Activated naive CD8-positive, alpha-beta T cell treated with anti-CD3 and anti-CD28 coated beads, Interleukin-2, amount 10 ng/mL, durations not matched to agents 7 days and 5 days (primary cell): ENCODE measurements at regions not wholly inside any gene's neighbourhood (a gene's known extent, or its start where the extent isn't known, plus 50 kb on each side); places are given as distances from the start of the nearest gene placed in this dataset.
"Not testable (repeated sequence)": the region's sequence is repeated elsewhere in the genome, so short reads cannot be mapped to it uniquely, and the experiment has no call there.

Experiments used
- ATAC-seq: fragments of 150-1000 bp; cut with Tn5 transposase; one replicate; pipeline ENCODE4 v1.10.0; 2021; ENCODE audit warnings: low read depth, moderate library complexity
- POLR2A ChIA-PET: fragments of 350-600 bp; sonication (Branson Sonifier 250); formaldehyde crosslinking; loops from one replicate; lab custom pipeline; 2021; ENCODE audit warnings: antibody characterized with exemption; lab: Charles Lee
- DNase-seq: peaks from one replicate; pipeline ENCODE4 v3.0.0; 2021
- H3K27ac Mint-ChIP-seq: one replicate; pipeline ENCODE4 v1.8.0; 2022; ENCODE audit warnings: mild to moderate bottlenecking, mixed read lengths
- H3K27me3 Mint-ChIP-seq: one replicate; pipeline ENCODE4 v1.8.0; 2022; ENCODE audit warnings: mild to moderate bottlenecking, moderate library complexity, mixed read lengths
- H3K36me3 Mint-ChIP-seq: one replicate; pipeline ENCODE4 v1.8.0; 2021; ENCODE audit warnings: mild to moderate bottlenecking, mixed read lengths
- H3K4me1 Mint-ChIP-seq: one replicate; pipeline ENCODE4 v1.8.0; 2021; ENCODE audit warnings: mixed read lengths
- H3K4me3 Mint-ChIP-seq: one replicate; pipeline ENCODE4 v1.8.0; 2022; ENCODE audit warnings: mild to moderate bottlenecking, moderate library complexity, mixed read lengths
- H3K9me3 Mint-ChIP-seq: one replicate; pipeline ENCODE4 v1.8.0; 2021; ENCODE audit warnings: mixed read lengths

- POLR2A ChIA-PET = no interaction called here
- H3K9me3 Mint-ChIP-seq = peaks cover 4% of the 10 kb centered on the region
- no peaks in the 10 kb centered on the region for H3K27me3 Mint-ChIP-seq
- no peaks in the 10 kb centered on the region for H3K4me1 Mint-ChIP-seq
- H3K27ac Mint-ChIP-seq = no peak overlapping the region
- DNase-seq = no peak
- no peak overlapping the region for H3K4me3 Mint-ChIP-seq
- ATAC-seq = no peak
- H3K36me3 Mint-ChIP-seq = no peaks in the 10 kb centered on the region
Measured at GRCh38 chr10:105596749-105597148, 955.7 kb downstream of the SORCS3 start.

- no peak overlapping the region for H3K27ac Mint-ChIP-seq
- H3K4me3 Mint-ChIP-seq = no peak overlapping the region
- ATAC-seq (no peak), DNase-seq (no peak)
- no peaks in the 10 kb centered on the region for H3K27me3 Mint-ChIP-seq
- peaks cover 4% of the 10 kb centered on the region for H3K9me3 Mint-ChIP-seq
- POLR2A ChIA-PET = no interaction called here
- no peaks in the 10 kb centered on the region for H3K36me3 Mint-ChIP-seq
- H3K4me1 Mint-ChIP-seq = no peaks in the 10 kb centered on the region
Measured at GRCh38 chr10:105594296-105594695, 953.2 kb downstream of the SORCS3 start.

GRCh38 chr10:105592468-105592867, 951.4 kb downstream of the SORCS3 start:
- POLR2A ChIA-PET = no interaction called here
- Mint-ChIP-seq H3K36me3 (no peaks in the 10 kb centered on the region), H3K4me1 (no peaks in the 10 kb centered on the region), H3K9me3 (peaks cover 4% of the 10 kb centered on the region), H3K27me3 (no peaks in the 10 kb centered on the region), H3K4me3 (no peak overlapping the region), H3K27ac (no peak overlapping the region)
- no peak for ATAC-seq
- no peak for DNase-seq

GRCh38 chr10:105586451-105587098, 945.5 kb downstream of the SORCS3 start:
- Mint-ChIP-seq H3K9me3 (peaks cover 1% of the 10 kb centered on the region), H3K4me3 (no peak overlapping the region), H3K36me3 (no peaks in the 10 kb centered on the region), H3K27ac (no peak overlapping the region), H3K4me1 (no peaks in the 10 kb centered on the region), H3K27me3 (no peaks in the 10 kb centered on the region)
- POLR2A ChIA-PET = no interaction called here
- no peak for ATAC-seq
- no peak for DNase-seq

- POLR2A ChIA-PET = no interaction called here
- no peak overlapping the region for H3K27ac Mint-ChIP-seq
- ATAC-seq (no peak), DNase-seq (no peak)
- no peak overlapping the region for H3K4me3 Mint-ChIP-seq
- H3K27me3 Mint-ChIP-seq = no peaks in the 10 kb centered on the region
- H3K4me1 Mint-ChIP-seq = no peaks in the 10 kb centered on the region
- peaks cover 3% of the 10 kb centered on the region for H3K9me3 Mint-ChIP-seq
- no peaks in the 10 kb centered on the region for H3K36me3 Mint-ChIP-seq
Measured at GRCh38 chr10:105585753-105586152, 944.7 kb downstream of the SORCS3 start.

- DNase-seq (no peak), ATAC-seq (no peak)
- no peak overlapping the region for H3K4me3 Mint-ChIP-seq
- no peak overlapping the region for H3K27ac Mint-ChIP-seq
- H3K36me3 Mint-ChIP-seq = no peaks in the 10 kb centered on the region
- H3K9me3 Mint-ChIP-seq = peaks cover 5% of the 10 kb centered on the region
- POLR2A ChIA-PET = no interaction called here
- no peaks in the 10 kb centered on the region for H3K27me3 Mint-ChIP-seq
- no peaks in the 10 kb centered on the region for H3K4me1 Mint-ChIP-seq
Measured at GRCh38 chr10:105585171-105585570, 944.1 kb downstream of the SORCS3 start.

GRCh38 chr10:105579112-105579511, 938.0 kb downstream of the SORCS3 start:
- Mint-ChIP-seq H3K4me3 (no peak overlapping the region), H3K9me3 (peaks cover 9% of the 10 kb centered on the region), H3K27ac (no peak overlapping the region), H3K4me1 (no peaks in the 10 kb centered on the region), H3K27me3 (no peaks in the 10 kb centered on the region), H3K36me3 (no peaks in the 10 kb centered on the region)
- DNase-seq (no peak), ATAC-seq (no peak)
- POLR2A ChIA-PET = no interaction called here

- DNase-seq (no peak), ATAC-seq (no peak)
- Mint-ChIP-seq H3K27me3 (no peaks in the 10 kb centered on the region), H3K4me3 (no peak overlapping the region), H3K27ac (no peak overlapping the region), H3K36me3 (no peaks in the 10 kb centered on the region), H3K4me1 (no peaks in the 10 kb centered on the region), H3K9me3 (peaks cover 11% of the 10 kb centered on the region)
- POLR2A ChIA-PET = no interaction called here
Measured at GRCh38 chr10:105577865-105578607, 936.9 kb downstream of the SORCS3 start.

GRCh38 chr10:105559333-105560097, 918.4 kb downstream of the SORCS3 start:
- ATAC-seq = no peak
- H3K27ac Mint-ChIP-seq = no peak overlapping the region
- POLR2A ChIA-PET = no interaction called here
- DNase-seq = no peak
- H3K27me3 Mint-ChIP-seq = no peaks in the 10 kb centered on the region
- no peaks in the 10 kb centered on the region for H3K36me3 Mint-ChIP-seq
- peaks cover 2% of the 10 kb centered on the region for H3K9me3 Mint-ChIP-seq
- H3K4me1 Mint-ChIP-seq = no peaks in the 10 kb centered on the region
- no peak overlapping the region for H3K4me3 Mint-ChIP-seq

GRCh38 chr10:105550453-105550852, 909.4 kb downstream of the SORCS3 start:
- H3K36me3 Mint-ChIP-seq = not testable (repeated sequence)

GRCh38 chr10:105549731-105550130, 908.6 kb downstream of the SORCS3 start:
- ATAC-seq = no peak
- no peak overlapping the region for H3K4me3 Mint-ChIP-seq
- POLR2A ChIA-PET = no interaction called here
- no peaks in the 10 kb centered on the region for H3K36me3 Mint-ChIP-seq
- peaks cover 3% of the 10 kb centered on the region for H3K9me3 Mint-ChIP-seq
- H3K4me1 Mint-ChIP-seq = no peaks in the 10 kb centered on the region
- no peaks in the 10 kb centered on the region for H3K27me3 Mint-ChIP-seq
- DNase-seq = no peak
- H3K27ac Mint-ChIP-seq = no peak overlapping the region

More at GRCh38 chr10:105550453-105550852, 909.4 kb downstream of the SORCS3 start:
- H3K27me3 Mint-ChIP-seq, H3K9me3 Mint-ChIP-seq, ATAC-seq, DNase-seq, POLR2A ChIA-PET, H3K4me1 Mint-ChIP-seq, H3K4me3 Mint-ChIP-seq, H3K27ac Mint-ChIP-seq: not testable (repeated sequence)

GRCh38 chr10:105545101-105545500, 904.0 kb downstream of the SORCS3 start:
- DNase-seq = no peak
- Mint-ChIP-seq H3K4me1 (no peaks in the 10 kb centered on the region), H3K9me3 (peaks cover 2% of the 10 kb centered on the region), H3K27ac (no peak overlapping the region), H3K4me3 (no peak overlapping the region), H3K27me3 (no peaks in the 10 kb centered on the region), H3K36me3 (no peaks in the 10 kb centered on the region)
- no peak for ATAC-seq
- POLR2A ChIA-PET = no interaction called here

- Mint-ChIP-seq H3K36me3 (no peaks in the 10 kb centered on the region), H3K9me3 (no peaks in the 10 kb centered on the region), H3K27me3 (no peaks in the 10 kb centered on the region), H3K27ac (no peak overlapping the region), H3K4me1 (no peaks in the 10 kb centered on the region), H3K4me3 (no peak overlapping the region)
- ATAC-seq (no peak), DNase-seq (no peak)
- POLR2A ChIA-PET = no interaction called here
Measured at GRCh38 chr10:105540381-105540780, 899.3 kb downstream of the SORCS3 start.

GRCh38 chr10:105538874-105539273, 897.8 kb downstream of the SORCS3 start:
- POLR2A ChIA-PET = no interaction called here
- Mint-ChIP-seq H3K4me3 (no peak overlapping the region), H3K27ac (no peak overlapping the region), H3K9me3 (no peaks in the 10 kb centered on the region), H3K36me3 (no peaks in the 10 kb centered on the region), H3K4me1 (no peaks in the 10 kb centered on the region), H3K27me3 (no peaks in the 10 kb centered on the region)
- no peak for DNase-seq
- ATAC-seq = no peak
